HCT116 (cell line): ENCODE measurements at regions not wholly inside any gene's neighbourhood (a gene's known extent, or its start where the extent isn't known, plus 50 kb on each side); places are given as distances from the start of the nearest gene placed in this dataset.

Experiments
- ATAC-seq: fragments of 200-7000 bp; cut with Tn5 transposase; 2 replicates; pipeline ENCODE4 v1.9.1; 2020; ENCODE audit warnings: mild to moderate bottlenecking, moderate library complexity
- BruUV-seq: library from RNA; stranded (reverse); fragments of 400-500 nt; replicated peaks from 2 replicates; lab custom pipeline; 2021; lab: Mats Ljungman, UMichigan
- CTCF ChIA-PET: fragments of 300-600 bp; sonication (Branson Sonifier 250); formaldehyde crosslinking; loops from one replicate; lab custom pipeline; 2021; ENCODE audit warnings: antibody characterized with exemption; lab: Charles Lee
- POLR2A ChIA-PET: fragments of 300-600, 350-600 bp; sonication (Branson Sonifier 250); formaldehyde crosslinking; loops from one replicate; lab custom pipeline; 2021; ENCODE audit warnings: antibody characterized with exemption; lab: Charles Lee
- RAD21 ChIA-PET, 2 experiments: fragments of 300-600 bp; sonication (Branson Sonifier 250); formaldehyde crosslinking; loops; one replicate each; lab custom pipeline; 2023; ENCODE audit warnings: low total read pairs in 2 of 2; ENCODE audit not compliant: uncharacterized antibody in 2 of 2, unreplicated experiment in 2 of 2, low non-redundant PET in 1 of 2; lab: Charles Lee
- DNase-seq: peaks from one replicate; pipeline ENCODE4 v3.0.0-alpha.2; 2010; ENCODE audit warnings: low read depth, low spot score
- H2AFZ ChIP-seq: fragments of 200-600 bp; shearing (Covaris generic), sonication (generic); 2 replicates; pipeline ENCODE4 v1.6.1; 2017; ENCODE audit warnings: low read depth, mixed run types, mixed read lengths, antibody characterized with exemption, low read length; ENCODE audit not compliant: poor library complexity, severe bottlenecking
- H3K27ac ChIP-seq: 2 replicates; pipeline ENCODE4 v1.5.1; 2012; ENCODE audit warnings: low read depth, low read length
- H3K27me3 ChIP-seq: fragments of 200-600 bp; sonication (generic); 2 replicates; pipeline ENCODE4 v1.6.1; 2016; ENCODE audit warnings: mixed run types, low read length, mixed read lengths; ENCODE audit not compliant: insufficient read depth
- H3K36me3 ChIP-seq, 2 experiments: fragments of 200-500 bp in 1 of 2; fragments of 200-600 bp in 1 of 2; sonication (Bioruptor generic) in 1 of 2; sonication (generic) in 1 of 2; 2 replicates each; pipeline versions ENCODE4 v1.5.1 to v1.6.1; 2014 to 2016; ENCODE audit warnings: low read length in 2 of 2, inconsistent platforms in 1 of 2, mixed read lengths in 1 of 2, mixed run types in 1 of 2; ENCODE audit not compliant: insufficient read depth in 2 of 2, control insufficient read depth in 1 of 2
- H3K4me1 ChIP-seq, 2 experiments: fragments of 200-600 bp in 1 of 2; sonication (generic) in 1 of 2; 2 replicates each; pipeline versions ENCODE4 v1.5.1 to v1.6.1; 2012 to 2017; ENCODE audit warnings: low read length in 2 of 2, inconsistent platforms in 1 of 2, mild to moderate bottlenecking in 1 of 2, mixed read lengths in 1 of 2, mixed run types in 1 of 2, moderate library complexity in 1 of 2; ENCODE audit not compliant: insufficient read depth in 2 of 2, control insufficient read depth in 1 of 2
- H3K4me2 ChIP-seq: fragments of 200-600 bp; sonication (generic); 2 replicates; pipeline ENCODE4 v1.6.1; 2017; ENCODE audit warnings: mixed run types, low read length, mixed read lengths
- H3K4me3 ChIP-seq, 2 experiments: fragments of 200-600 bp in 1 of 2; sonication (generic) in 1 of 2; replicated peaks in 1 of 2; 2 replicates each; pipeline ENCODE4 v1.5.1; 2011 to 2016; ENCODE audit warnings: low read length in 2 of 2, control low read depth in 1 of 2, low read depth in 1 of 2, mild to moderate bottlenecking in 1 of 2, mixed read lengths in 1 of 2, mixed run types in 1 of 2
- H3K79me2 ChIP-seq: fragments of 200-600 bp; sonication (generic); 2 replicates; pipeline ENCODE4 v1.6.1; 2017; ENCODE audit warnings: mild to moderate bottlenecking, mixed run types, low read length, moderate library complexity, mixed read lengths; ENCODE audit not compliant: insufficient read depth
- H3K9ac ChIP-seq: fragments of 200-600 bp; sonication (generic); 2 replicates; pipeline ENCODE4 v1.6.1; 2016; ENCODE audit warnings: low read length, mixed read lengths
- H3K9me2 ChIP-seq: fragments of 200-600 bp; sonication (generic), shearing (Covaris generic); 2 replicates; pipeline ENCODE4 v1.6.1; 2017; ENCODE audit warnings: mixed run types, mild to moderate bottlenecking, moderate library complexity; ENCODE audit not compliant: insufficient read depth
- H3K9me3 ChIP-seq, 2 experiments: fragments of 200-500 bp in 1 of 2; fragments of 200-600 bp in 1 of 2; sonication (Bioruptor generic) in 1 of 2; sonication (generic) in 1 of 2; 2 replicates each; pipeline ENCODE4 v1.6.1; 2014 to 2017; ENCODE audit warnings: low read length in 2 of 2, mixed read lengths in 2 of 2, inconsistent platforms in 1 of 2, low read depth in 1 of 2, mild to moderate bottlenecking in 1 of 2, mixed run types in 1 of 2, moderate library complexity in 1 of 2; ENCODE audit not compliant: control insufficient read depth in 1 of 2, insufficient read depth in 1 of 2
- H4K20me1 ChIP-seq: fragments of 200-600 bp; sonication (generic), shearing (Covaris generic); 2 replicates; pipeline ENCODE4 v1.6.1; 2017; ENCODE audit warnings: mixed run types, mild to moderate bottlenecking, moderate library complexity; ENCODE audit not compliant: insufficient read depth
- ATF3 ChIP-seq: IDR thresholded peaks from 2 replicates; pipeline ENCODE4 v1.6.1; 2012
- CBX3 ChIP-seq: IDR thresholded peaks from 2 replicates; pipeline ENCODE4 v1.6.1; 2012; ENCODE audit warnings: low read depth
- CEBPB ChIP-seq: IDR thresholded peaks from 2 replicates; pipeline ENCODE4 v1.6.1; 2012; ENCODE audit warnings: low read depth
- CTCF ChIP-seq, 3 experiments: fragments of 200-600 bp in 1 of 3; sonication (generic) in 1 of 3; IDR thresholded peaks in 2 of 3; conservative IDR thresholded peaks in 1 of 3; 2 replicates each; pipeline ENCODE4 v1.5.1; 2012 to 2017; ENCODE audit warnings: low read depth in 2 of 3, low read length in 2 of 3, antibody characterized with exemption in 1 of 3, borderline replicate concordance in 1 of 3, control low read depth in 1 of 3, mild to moderate bottlenecking in 1 of 3, mixed read lengths in 1 of 3, mixed run types in 1 of 3, moderate library complexity in 1 of 3; ENCODE audit not compliant: insufficient read depth in 1 of 3
- EGR1 ChIP-seq: IDR thresholded peaks from 2 replicates; pipeline ENCODE4 v1.6.1; 2012; ENCODE audit warnings: low read depth
- ELF1 ChIP-seq: IDR thresholded peaks from 2 replicates; pipeline ENCODE4 v1.6.1; 2012; ENCODE audit warnings: low read depth, borderline replicate concordance
- EZH2phosphoT487 ChIP-seq: fragments of 200-600 bp; IDR thresholded peaks from 2 replicates; pipeline ENCODE4 v1.6.1; 2018; ENCODE audit warnings: antibody characterized with exemption, borderline replicate concordance
- MAX ChIP-seq: IDR thresholded peaks from 2 replicates; pipeline ENCODE4 v1.6.1; 2012
- POLR2A ChIP-seq: IDR thresholded peaks from 2 replicates; pipeline ENCODE4 v1.7.0; 2011; ENCODE audit warnings: borderline replicate concordance; ENCODE audit not compliant: insufficient read depth, insufficient read length; ENCODE audit errors: extremely low read depth
- RAD21 ChIP-seq: IDR thresholded peaks from 2 replicates; pipeline ENCODE4 v1.6.1; 2012; ENCODE audit warnings: low read depth, mild to moderate bottlenecking
- REST ChIP-seq: IDR thresholded peaks from 2 replicates; pipeline ENCODE4 v1.6.1; 2012; ENCODE audit warnings: low read depth
- SIN3A ChIP-seq: IDR thresholded peaks from 2 replicates; pipeline ENCODE4 v1.6.1; 2012; ENCODE audit warnings: low read depth
- SP1 ChIP-seq: IDR thresholded peaks from 2 replicates; pipeline ENCODE4 v1.6.1; 2012; ENCODE audit warnings: low read depth
- SRF ChIP-seq: IDR thresholded peaks from 2 replicates; pipeline ENCODE4 v1.6.1; 2012; ENCODE audit warnings: low read depth
- TCF7L2 ChIP-seq: IDR thresholded peaks from 2 replicates; pipeline ENCODE4 v1.7.0; 2011; ENCODE audit warnings: borderline replicate concordance, inconsistent platforms; ENCODE audit not compliant: insufficient read depth, insufficient read length; ENCODE audit errors: extremely low read depth
- YY1 ChIP-seq: IDR thresholded peaks from 2 replicates; pipeline ENCODE4 v1.6.1; 2011; ENCODE audit warnings: low read length, low read depth, moderate library complexity, mild to moderate bottlenecking; ENCODE audit not compliant: insufficient replicate concordance; ENCODE audit errors: extremely low read depth
- ZBTB33 ChIP-seq: IDR thresholded peaks from 2 replicates; pipeline ENCODE4 v1.6.1; 2011; ENCODE audit warnings: mild to moderate bottlenecking, low read length, moderate library complexity; ENCODE audit not compliant: insufficient replicate concordance; ENCODE audit errors: extremely low read depth
- ZNF274 ChIP-seq: fragments of 200-500 bp; sonication (Bioruptor generic); IDR thresholded peaks from 2 replicates; pipeline ENCODE4 v1.6.1; 2014; ENCODE audit warnings: mild to moderate bottlenecking, low read depth, low read length, inconsistent platforms
- intact Hi-C: fragments of 100-400 bp; cut with micrococcal nuclease; formaldehyde crosslinking; loops from 2 replicates; pipeline ENCODE4 v1.10.0; 2022

- no peaks in the 10 kb centered on the region for H3K9me2 ChIP-seq
- intact Hi-C loops, result no loop called here
- ATAC-seq, result no peak
- no peaks in the 10 kb centered on the region for H3K36me3 ChIP-seq
- H2AFZ ChIP-seq, result no peak overlapping the region
- H3K4me1 ChIP-seq, result no peaks in the 10 kb centered on the region
- ChIA-PET POLR2A (no interaction called here), CTCF (no interaction called here), RAD21 (no interaction called here)
- BruUV-seq, result no TSS peak
- H3K4me2 ChIP-seq, result no peak overlapping the region
- no peaks in the 10 kb centered on the region for H4K20me1 ChIP-seq
- no peak for TF ChIP-seq RAD21
- TF ChIP-seq ELF1, result no peak
- no peak for TF ChIP-seq ATF3
- no peak for TF ChIP-seq EGR1
- no peak for TF ChIP-seq SP1
- no peak for TF ChIP-seq ZNF274
- TF ChIP-seq POLR2A, result no peak
- TF ChIP-seq REST, result no peak
- no peak for TF ChIP-seq EZH2phosphoT487
- TF ChIP-seq YY1, result no peak
- no peak for TF ChIP-seq SRF
- no peak for TF ChIP-seq CTCF (IDR thresholded peaks at IDR 0.05 in 2 of 3, conservative IDR thresholded peaks at IDR 0.05 in 1 of 3; ENCODE audit: borderline replicate concordance in 1 of 3, insufficient read depth in 1 of 3, low read depth in 2 of 3, low read length in 2 of 3)
- TF ChIP-seq MAX, result no peak
- no peak for TF ChIP-seq ZBTB33
- TF ChIP-seq SIN3A, result no peak
- no peak for TF ChIP-seq CBX3
- no peak for TF ChIP-seq TCF7L2
- no peak for TF ChIP-seq CEBPB
- TF ChIP-seq, all 23 proteins: peak for 0
- no peak for DNase-seq
- H3K79me2 ChIP-seq, result no peaks in the 10 kb centered on the region
- H3K4me3 ChIP-seq, result no peak overlapping the region
- no peak overlapping the region for H3K9ac ChIP-seq
- no peaks in the 10 kb centered on the region for H3K27me3 ChIP-seq
- H3K27ac ChIP-seq, result no peak overlapping the region
- peaks cover 4 to 8% of the 10 kb centered on the region in 2 experiments; a peak in 2 of 4 replicates for H3K9me3 ChIP-seq
These were observed 306.6 kb upstream of the FKBP1C start for GRCh38 chr6:62904687-62905086.
